HEK293T (cell line): ENCODE measurements at regions not wholly inside any gene's neighbourhood (a gene's known extent, or its start where the extent isn't known, plus 50 kb on each side); places are given as distances from the start of the nearest gene placed in this dataset.

Experiments
- ARNT ChIP-seq: fragments of 450-650 bp; IDR thresholded peaks from 2 replicates; pipeline ENCODE4 v1.6.1; 2017; ENCODE audit warnings: mild to moderate bottlenecking
- BHLHE40 ChIP-seq: fragments of 450-650 bp; IDR thresholded peaks from 2 replicates; pipeline ENCODE4 v1.6.1; 2016; ENCODE audit warnings: mild to moderate bottlenecking, moderate library complexity, borderline replicate concordance
- ELF4 ChIP-seq: fragments of 450-650 bp; IDR thresholded peaks from 2 replicates; pipeline ENCODE4 v1.6.1; 2017; ENCODE audit warnings: antibody characterized with exemption
- FOXA1 ChIP-seq: fragments of 450-650 bp; IDR thresholded peaks from 2 replicates; pipeline ENCODE4 v1.6.1; 2016; ENCODE audit warnings: mild to moderate bottlenecking
- FOXK2 ChIP-seq: fragments of 450-650 bp; IDR thresholded peaks from 2 replicates; pipeline ENCODE4 v1.6.1; 2016; ENCODE audit warnings: mild to moderate bottlenecking
- SP1 ChIP-seq: fragments of 450-650 bp; IDR thresholded peaks from 2 replicates; pipeline ENCODE4 v1.6.1; 2017

- TF ChIP-seq ELF4 (no peak), ARNT (no peak), FOXA1 (no peak), FOXK2 (no peak), BHLHE40 (no peak), SP1 (no peak)
Observed at GRCh38 chr13:111552891-111553655, 232.6 kb downstream of the TEX29 start.
